Transverse colon (tissue), 4 donors: ENCODE measurements at regions not wholly inside any gene's neighbourhood (a gene's known extent, or its start where the extent isn't known, plus 50 kb on each side); places are given as distances from the start of the nearest gene placed in this dataset.

Source experiments
- DNase-seq: peaks from one replicate; pipeline ENCODE4 v3.0.0-alpha.2; 2019
- H3K27ac ChIP-seq, 4 donors: fragments of 200-600 bp; sonication (generic); 2 replicates each; pipeline ENCODE4 v1.5.1; 2016 to 2018; ENCODE audit warnings: inconsistent platforms in 4 of 4
- H3K27me3 ChIP-seq: fragments of 200-600 bp; sonication (generic); 2 replicates; pipeline ENCODE4 v1.5.1; 2017; ENCODE audit warnings: inconsistent platforms
- H3K36me3 ChIP-seq, 4 donors: fragments of 200-600 bp; sonication (generic); 2 replicates each; pipeline ENCODE4 v1.5.1; 2017 to 2019; ENCODE audit warnings: inconsistent platforms in 4 of 4
- H3K4me1 ChIP-seq, 4 donors: fragments of 200-600 bp; sonication (generic); 2 replicates each; pipeline ENCODE4 v1.5.1; 2017 to 2020; ENCODE audit warnings: inconsistent platforms in 4 of 4
- H3K4me3 ChIP-seq, 4 donors: fragments of 200-600 bp; sonication (generic); 1 replicate in 1 of 4; 2 replicates in 3 of 4; pipeline versions ENCODE4 v1.5.1 to v1.6.1; 2017 to 2019; ENCODE audit warnings: inconsistent platforms in 4 of 4
- H3K9me3 ChIP-seq, 2 donors: fragments of 200-600 bp; sonication (generic); 2 replicates each; pipeline ENCODE4 v1.5.1; 2017 to 2019; ENCODE audit warnings: inconsistent platforms in 2 of 2
- CTCF ChIP-seq, 5 experiments: fragments of 200-600 bp in 3 of 5; fragments of 450-650 bp in 2 of 5; sonication (generic) in 3 of 5; IDR thresholded peaks; 1 replicate in 2 of 5; 2 replicates in 3 of 5; pipeline ENCODE4 v1.5.1; 2016 to 2017; ENCODE audit warnings: antibody characterized with exemption in 5 of 5, inconsistent platforms in 3 of 5, mild to moderate bottlenecking in 2 of 5, moderate library complexity in 1 of 5
- EP300 ChIP-seq: sonication (generic); formaldehyde crosslinking; IDR thresholded peaks from one replicate; pipeline ENCODE4 v1.6.1; 2017; ENCODE audit warnings: antibody characterized with exemption, low read depth
- POLR2A ChIP-seq: fragments of 450-650 bp; IDR thresholded peaks from one replicate; pipeline ENCODE4 v1.6.1; 2016; ENCODE audit warnings: antibody characterized with exemption, mild to moderate bottlenecking, moderate library complexity
- POLR2AphosphoS5 ChIP-seq, 3 donors: sonication (generic); formaldehyde crosslinking; IDR thresholded peaks; one replicate each; pipeline ENCODE4 v1.6.1; 2016; ENCODE audit warnings: antibody characterized with exemption in 3 of 3
- WGBS, 2 donors: methylation state at CpG; one replicate each; pipeline ENCODE4 v1.1.5; 2018; ENCODE audit warnings: low coverage in 1 of 2; 5-methylcytosine and 5-hydroxymethylcytosine counted together
- in situ Hi-C, 4 donors: fragments of 200-750 bp; cut with MboI; loops; one replicate each; pipeline versions ENCODE4 v1.15.0 to v1.15.1; 2017; ENCODE audit warnings: low sequenced_read_pairs in 3 of 4, low pct_ligation_motif_present in 1 of 4, low pct_unique_long_range_greater_than_20kb in 1 of 4
- intact Hi-C: fragments of 100-400 bp; cut with DNase I; formaldehyde crosslinking; loops from one replicate; pipeline ENCODE4 v1.15.1; 2023; ENCODE audit warnings: low total_unique reads

- Histone ChIP-seq H3K27me3 (no peaks in the 10 kb centered on the region), H3K9me3 (no peaks in the 10 kb centered on the region), H3K4me1 (peaks cover 0 to 14% (median 5%) of the 10 kb centered on the region in 4 donors), H3K27ac (no peak overlapping the region), H3K4me3 (no peak overlapping the region), H3K36me3 (no peaks in the 10 kb centered on the region)
- 49 to 65% methylated on average over 2 of the region's 2 CpGs for WGBS, 2 donors
- TF ChIP-seq CTCF (IDR thresholded peaks at IDR 0.05) = no peak
- TF ChIP-seq POLR2AphosphoS5 (IDR thresholded peaks at IDR 0.05) = no peak
- DNase-seq = no peak
- intact Hi-C loops (loop anchor here (10.0 kb wide), 1 partner anchor 559 kb away; no protein-coding TSS in a partner anchor), in situ Hi-C loops (no loop called here)
Observed at GRCh38 chr1:200354243-200354642, 55.6 kb downstream of the ZNF281 start.

- in situ Hi-C loops (no loop called here), intact Hi-C loops (loop anchor here (10.0 kb wide), 1 partner anchor 558 kb away; no protein-coding TSS in a partner anchor)
- Histone ChIP-seq H3K27me3 (no peaks in the 10 kb centered on the region), H3K9me3 (no peaks in the 10 kb centered on the region), H3K4me3 (no peak overlapping the region), H3K27ac (no peak overlapping the region), H3K36me3 (no peaks in the 10 kb centered on the region), H3K4me1 (peaks cover 0 to 14% (median 5%) of the 10 kb centered on the region in 4 donors)
- 83 to 93% methylated on average over 1 of the region's 1 CpG for WGBS, 2 donors
- no peak for DNase-seq
- TF ChIP-seq EP300 = no peak
- no peak for TF ChIP-seq POLR2AphosphoS5 (IDR thresholded peaks at IDR 0.05)
- no peak for TF ChIP-seq CTCF (IDR thresholded peaks at IDR 0.05)
- no peak for TF ChIP-seq POLR2A
Observed at GRCh38 chr1:200353232-200353631, 56.6 kb downstream of the ZNF281 start.

- H3K9me3 ChIP-seq = no peaks in the 10 kb centered on the region
- WGBS, 2 donors = 33 to 48% methylated on average over 3 to 4 of the region's 4 CpGs
- TF ChIP-seq POLR2AphosphoS5 (IDR thresholded peaks at IDR 0.05) (no peak), POLR2A (no peak), EP300 (no peak), CTCF (IDR thresholded peaks at IDR 0.05) (no peak)
- H3K27ac ChIP-seq = no peak overlapping the region
- intact Hi-C loops = loop anchor here (10.0 kb wide), 1 partner anchor 557 kb away; no protein-coding TSS in a partner anchor
- peak overlapping the region in 1 of 4 donors; percentile 23 for H3K4me3 ChIP-seq
- H3K36me3 ChIP-seq = no peaks in the 10 kb centered on the region
- H3K27me3 ChIP-seq = no peaks in the 10 kb centered on the region
- DNase-seq = no peak
- H3K4me1 ChIP-seq = peaks cover 0 to 14% (median 5%) of the 10 kb centered on the region in 4 donors
- in situ Hi-C loops = no loop called here
Observed at GRCh38 chr1:200351826-200352549, 57.8 kb downstream of the ZNF281 start.

- no peak overlapping the region for H3K4me3 ChIP-seq
- intact Hi-C loops = loop anchor here (10.0 kb wide), 1 partner anchor 557 kb away; no protein-coding TSS in a partner anchor
- no peak for DNase-seq
- H3K9me3 ChIP-seq = no peaks in the 10 kb centered on the region
- H3K4me1 ChIP-seq = peaks cover 0 to 14% (median 5%) of the 10 kb centered on the region in 4 donors
- TF ChIP-seq EP300 = no peak
- no peak for TF ChIP-seq CTCF (IDR thresholded peaks at IDR 0.05)
- TF ChIP-seq POLR2A = no peak
- 72 to 76% methylated on average over 3 to 4 of the region's 4 CpGs for WGBS, 2 donors
- H3K27me3 ChIP-seq = no peaks in the 10 kb centered on the region
- no peaks in the 10 kb centered on the region for H3K36me3 ChIP-seq
- in situ Hi-C loops = no loop called here
- H3K27ac ChIP-seq = no peak overlapping the region
Observed at GRCh38 chr1:200351425-200351824, 58.4 kb downstream of the ZNF281 start.
